Left lung (tissue), 4 donors: ENCODE measurements at regions not wholly inside any gene's neighbourhood (a gene's known extent, or its start where the extent isn't known, plus 50 kb on each side); places are given as distances from the start of the nearest gene placed in this dataset.

Experiments
- ATAC-seq: fragments of 200-7000 bp; cut with Tn5 transposase; one replicate; pipeline ENCODE4 v1.9.1; 2020; ENCODE audit warnings: moderate library complexity
- DNase-seq, 4 donors: peaks; one replicate each; pipeline ENCODE4 v3.0.0-alpha.2; 2013 to 2020
- H3K27ac ChIP-seq, 2 donors: fragments of 200-600 bp; sonication (generic) in 1 of 2; one replicate each; pipeline versions ENCODE4 v1.5.0 to v1.8.0; 2020 to 2021
- H3K27me3 ChIP-seq, 2 donors: fragments of 200-600 bp; sonication (generic) in 1 of 2; one replicate each; pipeline versions ENCODE4 v1.5.0 to v1.8.0; 2020 to 2021
- H3K36me3 ChIP-seq, 2 donors: fragments of 200-600 bp; sonication (generic) in 1 of 2; one replicate each; pipeline versions ENCODE4 v1.5.0 to v1.8.0; 2020 to 2021
- H3K4me1 ChIP-seq, 2 donors: fragments of 200-600 bp; one replicate each; pipeline ENCODE4 v1.8.0; 2021
- H3K4me3 ChIP-seq, 2 donors: fragments of 200-600 bp; sonication (generic) in 1 of 2; one replicate each; pipeline versions ENCODE4 v1.5.0 to v1.8.0; 2020 to 2021; ENCODE audit warnings: mild to moderate bottlenecking in 1 of 2
- H3K9me3 ChIP-seq, 2 donors: fragments of 200-600 bp; sonication (generic) in 1 of 2; one replicate each; pipeline versions ENCODE4 v1.5.0 to v1.8.0; 2020 to 2021
- CTCF ChIP-seq, 2 donors: fragments of 200-600 bp; sonication (generic) in 1 of 2; IDR thresholded peaks; one replicate each; pipeline versions ENCODE4 v1.5.0 to v1.8.0; 2021; ENCODE audit warnings: antibody characterized with exemption in 2 of 2
- intact Hi-C, 2 donors: fragments of 100-400 bp; cut with DNase I; formaldehyde crosslinking; loops; one replicate each; pipeline versions ENCODE4 v1.11.2 to v1.14.2; 2022
- donor health status: DM: no; HTN: yes; CAD: no.
- donor health status: DM: no; HTN: no; CAD: no.

- TF ChIP-seq CTCF (IDR thresholded peaks at IDR 0.05) = no peak
- Histone ChIP-seq H3K9me3 (peaks cover 0 to 25% of the 10 kb centered on the region in 2 donors), H3K27ac (no peak overlapping the region), H3K36me3 (no peaks in the 10 kb centered on the region), H3K4me3 (no peak overlapping the region), H3K27me3 (no peaks in the 10 kb centered on the region), H3K4me1 (no peaks in the 10 kb centered on the region)
- no peak for DNase-seq
- intact Hi-C loops = no loop called here
- no peak for ATAC-seq
Observed at GRCh38 chr2:183269956-183270355, 145.7 kb downstream of the NUP35 start.

- no peak for TF ChIP-seq CTCF (IDR thresholded peaks at IDR 0.05)
- Histone ChIP-seq H3K4me1 (no peaks in the 10 kb centered on the region), H3K9me3 (no peaks in the 10 kb centered on the region), H3K4me3 (no peak overlapping the region), H3K27ac (no peak overlapping the region), H3K36me3 (no peaks in the 10 kb centered on the region), H3K27me3 (no peaks in the 10 kb centered on the region)
- ATAC-seq (no peak), DNase-seq (no peak)
- intact Hi-C loops = no loop called here
Observed at GRCh38 chr2:183283209-183283608, 159.0 kb downstream of the NUP35 start.

GRCh38 chr2:183284606-183285005, 160.4 kb downstream of the NUP35 start:
- TF ChIP-seq CTCF (IDR thresholded peaks at IDR 0.05) = no peak
- intact Hi-C loops = no loop called here
- H3K27me3 ChIP-seq = no peaks in the 10 kb centered on the region
- ATAC-seq (no peak), DNase-seq (no peak)
- no peak overlapping the region for H3K4me3 ChIP-seq
- no peaks in the 10 kb centered on the region for H3K9me3 ChIP-seq
- H3K27ac ChIP-seq = no peak overlapping the region
- no peaks in the 10 kb centered on the region for H3K36me3 ChIP-seq
- no peaks in the 10 kb centered on the region for H3K4me1 ChIP-seq

GRCh38 chr2:183291436-183291835, 167.2 kb downstream of the NUP35 start:
- H3K27ac ChIP-seq = no peak overlapping the region
- intact Hi-C loops = no loop called here
- H3K4me3 ChIP-seq = no peak overlapping the region
- no peaks in the 10 kb centered on the region for H3K4me1 ChIP-seq
- H3K27me3 ChIP-seq = no peaks in the 10 kb centered on the region
- no peaks in the 10 kb centered on the region for H3K36me3 ChIP-seq
- no peak for TF ChIP-seq CTCF (IDR thresholded peaks at IDR 0.05)
- DNase-seq = no peak
- peaks cover 0 to 6% of the 10 kb centered on the region in 2 donors for H3K9me3 ChIP-seq
- no peak for ATAC-seq

- H3K4me1 ChIP-seq = no peaks in the 10 kb centered on the region
- H3K36me3 ChIP-seq = no peaks in the 10 kb centered on the region
- no peak for TF ChIP-seq CTCF (IDR thresholded peaks at IDR 0.05)
- no peak overlapping the region for H3K27ac ChIP-seq
- intact Hi-C loops = no loop called here
- ATAC-seq (no peak), DNase-seq (no peak)
- no peaks in the 10 kb centered on the region for H3K27me3 ChIP-seq
- H3K9me3 ChIP-seq = peaks cover 0 to 6% of the 10 kb centered on the region in 2 donors
- H3K4me3 ChIP-seq = no peak overlapping the region
Observed at GRCh38 chr2:183292028-183292427, 167.8 kb downstream of the NUP35 start.
